ENCODE measurements at regions not wholly inside any gene's neighbourhood (a gene's known extent, or its start where the extent isn't known, plus 50 kb on each side); places are given as distances from the start of the nearest gene placed in this dataset.

DNA sequence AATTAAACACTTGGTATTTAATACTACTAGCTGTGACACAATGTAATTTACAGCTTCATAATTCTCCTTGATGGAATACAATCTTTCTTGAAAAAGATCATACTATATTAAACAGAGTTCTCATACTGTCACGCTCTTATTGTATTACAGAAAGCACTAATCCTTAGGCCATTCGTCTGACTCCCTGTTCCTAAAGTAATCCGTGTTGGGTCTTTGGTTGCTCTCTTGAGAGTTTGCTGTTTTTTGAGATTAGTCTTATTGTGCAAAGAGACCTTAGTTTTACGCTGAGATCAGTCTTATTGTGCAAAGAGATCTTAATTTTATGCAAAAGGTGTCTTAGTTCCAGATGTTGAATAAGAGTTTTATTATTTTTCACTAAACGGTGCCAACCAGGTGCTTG is 190.6 kb downstream of the ISL1 start:
- no peak for DNase-seq (ENCODE audit: low read depth in 1 of 2, low spot score in 1 of 2)
- Histone ChIP-seq H3K27me3 (no peaks in the 10 kb centered on the region), H3K4me1 (ENCODE audit: low read depth) (no peaks in the 10 kb centered on the region), H3K4me3 (no peak overlapping the region), H3K36me3 (no peaks in the 10 kb centered on the region), H3K9me3 (ENCODE audit: low read depth) (no peaks in the 10 kb centered on the region), H3K27ac (no peak overlapping the region)
- TF ChIP-seq, protein P1, sequence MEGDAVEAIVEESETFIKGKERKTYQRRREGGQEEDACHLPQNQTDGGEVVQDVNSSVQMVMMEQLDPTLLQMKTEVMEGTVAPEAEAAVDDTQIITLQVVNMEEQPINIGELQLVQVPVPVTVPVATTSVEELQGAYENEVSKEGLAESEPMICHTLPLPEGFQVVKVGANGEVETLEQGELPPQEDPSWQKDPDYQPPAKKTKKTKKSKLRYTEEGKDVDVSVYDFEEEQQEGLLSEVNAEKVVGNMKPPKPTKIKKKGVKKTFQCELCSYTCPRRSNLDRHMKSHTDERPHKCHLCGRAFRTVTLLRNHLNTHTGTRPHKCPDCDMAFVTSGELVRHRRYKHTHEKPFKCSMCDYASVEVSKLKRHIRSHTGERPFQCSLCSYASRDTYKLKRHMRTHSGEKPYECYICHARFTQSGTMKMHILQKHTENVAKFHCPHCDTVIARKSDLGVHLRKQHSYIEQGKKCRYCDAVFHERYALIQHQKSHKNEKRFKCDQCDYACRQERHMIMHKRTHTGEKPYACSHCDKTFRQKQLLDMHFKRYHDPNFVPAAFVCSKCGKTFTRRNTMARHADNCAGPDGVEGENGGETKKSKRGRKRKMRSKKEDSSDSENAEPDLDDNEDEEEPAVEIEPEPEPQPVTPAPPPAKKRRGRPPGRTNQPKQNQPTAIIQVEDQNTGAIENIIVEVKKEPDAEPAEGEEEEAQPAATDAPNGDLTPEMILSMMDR (IDR thresholded peaks at IDR 0.05; ENCODE audit: low read depth, low read length) = no peak

DNA sequence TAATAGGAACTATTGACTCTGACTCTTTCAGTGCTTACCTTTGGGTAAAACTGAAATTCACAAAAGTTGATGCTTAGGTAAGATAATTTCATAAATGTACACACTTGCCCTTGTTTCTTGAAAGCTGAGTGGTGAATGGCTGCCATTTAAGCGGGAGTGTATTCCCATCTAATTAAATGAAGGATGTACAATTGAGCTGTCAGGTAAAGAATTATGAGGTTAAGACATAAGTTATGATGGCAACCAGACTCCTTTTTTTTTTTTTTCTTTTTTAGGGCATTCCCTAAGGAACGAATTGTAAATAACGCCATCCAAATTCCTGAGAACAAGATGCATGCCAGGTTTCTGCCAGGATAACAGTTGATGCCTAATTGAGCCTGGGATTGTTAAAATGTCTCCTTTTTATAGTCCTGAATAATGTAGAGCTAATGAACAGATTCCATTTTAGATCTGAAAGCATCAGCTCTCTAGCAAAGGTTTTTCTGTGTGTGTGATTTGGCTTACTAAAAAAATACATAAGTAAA is 199.7 kb downstream of the ISL1 start:
- peaks cover 4% of the 10 kb centered on the region for H3K27me3 ChIP-seq
- TF ChIP-seq, protein P1 (IDR thresholded peaks at IDR 0.05; ENCODE audit: low read depth, low read length) = no peak
- H3K9me3 ChIP-seq (ENCODE audit: low read depth) = no peaks in the 10 kb centered on the region
- no peak for DNase-seq (ENCODE audit: low read depth in 1 of 2, low spot score in 1 of 2)
- no peak overlapping the region for H3K4me3 ChIP-seq
- peaks cover 11% of the 10 kb centered on the region for H3K4me1 ChIP-seq (ENCODE audit: low read depth)
- no peaks in the 10 kb centered on the region for H3K36me3 ChIP-seq
- no peak overlapping the region for H3K27ac ChIP-seq

DNA sequence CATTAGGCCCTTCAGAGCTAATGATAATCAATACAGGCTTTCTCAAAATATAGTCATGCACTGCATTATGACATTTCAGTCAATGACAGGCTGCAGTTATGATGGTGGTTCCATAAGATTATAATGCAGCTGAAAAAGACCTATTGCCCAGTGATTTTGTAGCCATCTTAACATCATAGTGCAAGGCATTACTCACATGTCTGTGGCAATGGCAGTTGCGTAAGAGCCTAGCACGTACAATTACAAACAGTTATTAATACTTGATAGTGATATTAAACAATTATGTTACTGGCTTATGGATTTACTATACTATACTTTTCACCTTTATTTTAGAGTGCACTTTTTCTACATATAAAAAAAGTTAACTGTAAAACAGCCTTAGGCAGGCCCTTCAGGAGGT is 214.8 kb downstream of the ISL1 start:
- TF ChIP-seq, protein P1 (IDR thresholded peaks at IDR 0.05; ENCODE audit: low read depth, low read length) = no peak
- Histone ChIP-seq H3K4me1 (ENCODE audit: low read depth) (no peaks in the 10 kb centered on the region), H3K4me3 (no peak overlapping the region), H3K9me3 (ENCODE audit: low read depth) (no peaks in the 10 kb centered on the region), H3K27ac (no peak overlapping the region), H3K27me3 (no peaks in the 10 kb centered on the region), H3K36me3 (no peaks in the 10 kb centered on the region)
- no peak for DNase-seq (ENCODE audit: low read depth in 1 of 2, low spot score in 1 of 2)

DNA sequence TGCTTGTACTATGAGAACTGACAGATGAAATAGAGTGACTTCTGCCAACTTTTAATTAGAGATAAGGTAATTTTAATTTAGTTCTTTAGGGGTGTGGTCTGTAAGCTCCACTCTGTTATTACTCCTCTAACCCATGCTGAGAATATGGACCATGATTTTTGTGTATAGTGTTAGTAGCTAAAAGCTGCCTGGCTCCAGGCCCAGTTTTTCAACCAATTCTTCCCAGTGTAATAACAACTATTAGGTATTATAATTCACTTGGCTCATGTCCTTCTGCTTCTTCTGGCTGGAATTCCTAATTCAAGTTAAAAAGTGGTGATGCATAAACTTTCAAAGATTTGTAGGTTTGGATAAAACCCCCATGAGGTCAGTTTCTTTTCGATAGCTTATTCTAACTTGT is 216.3 kb downstream of the ISL1 start:
- TF ChIP-seq, protein P1 (IDR thresholded peaks at IDR 0.05; ENCODE audit: low read depth, low read length) = no peak
- H3K4me3 ChIP-seq = no peak overlapping the region
- no peak overlapping the region for H3K27ac ChIP-seq
- H3K36me3 ChIP-seq = no peaks in the 10 kb centered on the region
- DNase-seq (ENCODE audit: low read depth in 1 of 2, low spot score in 1 of 2) = no peak
- no peaks in the 10 kb centered on the region for H3K4me1 ChIP-seq (ENCODE audit: low read depth)
- no peaks in the 10 kb centered on the region for H3K27me3 ChIP-seq
- no peaks in the 10 kb centered on the region for H3K9me3 ChIP-seq (ENCODE audit: low read depth)

DNA sequence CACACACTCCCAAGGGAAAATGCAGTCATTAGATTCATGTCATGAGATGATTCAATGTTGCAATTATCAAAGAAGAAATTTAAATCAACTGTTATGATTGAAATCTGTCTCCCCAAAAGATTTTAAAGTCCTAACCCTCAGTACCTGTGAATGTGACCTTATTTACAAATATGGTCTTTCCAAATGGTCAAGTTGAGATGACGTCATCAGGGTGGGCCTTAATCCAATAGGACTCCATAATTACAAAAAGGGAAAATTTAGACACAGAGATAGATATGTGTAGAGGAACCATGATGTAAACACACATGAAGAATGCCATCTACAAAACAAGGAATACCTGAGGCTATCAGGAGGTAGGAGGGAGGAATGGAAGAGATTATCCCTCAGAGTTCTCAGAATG is 221.1 kb downstream of the ISL1 start:
- Histone ChIP-seq H3K4me1 (ENCODE audit: low read depth) (no peaks in the 10 kb centered on the region), H3K36me3 (no peaks in the 10 kb centered on the region), H3K27ac (no peak overlapping the region), H3K27me3 (no peaks in the 10 kb centered on the region), H3K4me3 (no peak overlapping the region), H3K9me3 (ENCODE audit: low read depth) (no peaks in the 10 kb centered on the region)
- DNase-seq (ENCODE audit: low read depth in 1 of 2, low spot score in 1 of 2) = no peak
- TF ChIP-seq, protein P1 (IDR thresholded peaks at IDR 0.05; ENCODE audit: low read depth, low read length) = no peak

DNA sequence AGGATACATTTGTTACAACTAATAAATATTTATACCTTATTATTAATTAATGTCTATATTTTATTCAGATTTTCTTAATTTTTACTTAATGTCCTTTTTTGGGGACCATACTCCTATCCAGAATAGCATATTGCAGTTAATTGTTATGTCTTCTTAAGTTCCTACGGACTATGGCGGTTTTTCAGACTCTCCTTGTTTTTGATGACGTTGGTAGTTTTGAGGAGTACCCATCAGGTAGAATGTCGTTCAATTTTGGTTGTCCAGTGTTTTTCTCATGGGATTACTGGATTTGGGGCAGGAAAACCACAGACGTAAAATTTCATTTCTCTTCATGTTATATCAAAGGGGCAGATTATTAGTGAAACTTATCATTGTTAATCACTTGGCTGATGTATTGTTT is 223.7 kb downstream of the ISL1 start:
- no peaks in the 10 kb centered on the region for H3K4me1 ChIP-seq (ENCODE audit: low read depth)
- H3K4me3 ChIP-seq = no peak overlapping the region
- peaks cover 11% of the 10 kb centered on the region for H3K27me3 ChIP-seq
- H3K36me3 ChIP-seq = no peaks in the 10 kb centered on the region
- no peak for DNase-seq (ENCODE audit: low read depth in 1 of 2, low spot score in 1 of 2)
- TF ChIP-seq, protein P1 (IDR thresholded peaks at IDR 0.05; ENCODE audit: low read depth, low read length) = no peak
- no peaks in the 10 kb centered on the region for H3K9me3 ChIP-seq (ENCODE audit: low read depth)
- no peak overlapping the region for H3K27ac ChIP-seq

Data from cardiac muscle cell (in vitro differentiated cells and primary cell).